HG02678 (cell line): ENCODE measurements at regions not wholly inside any gene's neighbourhood (a gene's known extent, or its start where the extent isn't known, plus 50 kb on each side); places are given as distances from the start of the nearest gene placed in this dataset.

Source experiments
- ATAC-seq: cut with Tn5 transposase; IDR thresholded peaks from one replicate; pipeline ENCODE4 v1.9.1; 2021; ENCODE audit warnings: mild to moderate bottlenecking, moderate library complexity; ENCODE audit not compliant: unreplicated experiment

DNA sequence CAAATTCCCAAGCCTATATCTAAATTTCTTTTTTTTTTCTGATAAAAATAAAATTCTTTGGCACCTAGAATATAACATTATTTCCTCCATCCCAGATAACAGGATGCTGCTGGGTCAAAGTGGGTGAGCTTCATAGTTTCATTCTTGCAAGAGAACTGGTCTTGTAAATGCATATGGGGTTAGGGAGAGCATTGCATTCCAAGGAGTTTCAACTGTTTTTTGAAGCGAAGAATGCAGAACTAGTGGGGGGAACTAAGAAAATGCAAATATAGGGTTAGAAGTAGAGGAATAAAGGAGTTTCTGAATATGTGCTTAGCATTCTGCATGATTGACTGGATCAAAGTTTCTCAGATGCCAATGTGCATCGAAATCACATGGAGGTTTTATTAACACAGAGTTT, 347.2 kb upstream of the XYLT1 start:
- ATAC-seq: no peak

DNA sequence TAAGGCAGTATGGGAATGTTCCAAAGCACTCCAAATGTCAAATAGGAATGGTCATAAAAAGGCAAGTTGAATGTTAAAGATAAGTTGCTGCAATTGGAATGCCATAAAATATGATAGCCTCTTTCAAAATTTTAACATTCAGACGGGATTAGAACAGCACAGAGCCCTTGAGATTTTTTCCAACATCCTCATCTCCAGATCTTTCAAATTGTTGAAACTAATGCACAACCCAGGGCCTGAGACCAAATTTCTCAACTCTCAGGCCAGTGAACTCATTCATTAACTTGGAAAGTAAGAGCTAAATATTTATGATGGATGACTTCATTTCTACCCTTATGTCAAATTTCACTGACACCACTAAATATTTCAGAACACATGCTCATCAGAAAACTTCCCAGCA, 346.5 kb upstream of the XYLT1 start:
- no peak for ATAC-seq

- ATAC-seq: no peak
Measured at GRCh38 chr16:17812771-17813170, 342.0 kb upstream of the XYLT1 start.

- no peak for ATAC-seq
Measured at GRCh38 chr16:17804857-17805256, 334.1 kb upstream of the XYLT1 start.

GRCh38 chr16:17803625-17804410, 333.1 kb upstream of the XYLT1 start:
- no peak for ATAC-seq

- ATAC-seq: no peak
Measured at GRCh38 chr16:17802571-17802970, 331.8 kb upstream of the XYLT1 start.

DNA sequence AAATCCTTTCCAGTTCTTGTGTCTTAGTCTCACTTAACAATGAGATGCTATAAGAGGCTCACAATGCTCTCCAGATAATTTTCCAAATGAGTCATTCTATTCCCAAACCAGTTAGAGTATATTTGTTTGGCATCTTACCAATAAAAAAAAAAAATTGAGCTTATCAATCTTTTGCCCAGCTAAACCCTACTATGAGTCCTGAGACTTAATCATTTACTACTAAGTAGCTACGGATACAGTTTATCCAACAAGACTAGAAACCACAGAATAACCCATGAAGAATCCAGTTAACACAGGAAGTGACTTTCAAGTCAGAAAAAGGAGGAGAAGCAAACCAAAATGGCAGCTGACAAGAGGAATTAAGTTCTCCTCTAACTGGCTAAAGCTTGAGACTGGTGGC, 330.3 kb upstream of the XYLT1 start:
- ATAC-seq: no peak

- ATAC-seq: no peak
Measured at GRCh38 chr16:17798716-17799115, 328.0 kb upstream of the XYLT1 start.

- no peak for ATAC-seq
Measured at GRCh38 chr16:17793354-17793753, 322.6 kb upstream of the XYLT1 start.

- no peak for ATAC-seq
Measured at GRCh38 chr16:17784073-17784472, 313.3 kb upstream of the XYLT1 start.

DNA sequence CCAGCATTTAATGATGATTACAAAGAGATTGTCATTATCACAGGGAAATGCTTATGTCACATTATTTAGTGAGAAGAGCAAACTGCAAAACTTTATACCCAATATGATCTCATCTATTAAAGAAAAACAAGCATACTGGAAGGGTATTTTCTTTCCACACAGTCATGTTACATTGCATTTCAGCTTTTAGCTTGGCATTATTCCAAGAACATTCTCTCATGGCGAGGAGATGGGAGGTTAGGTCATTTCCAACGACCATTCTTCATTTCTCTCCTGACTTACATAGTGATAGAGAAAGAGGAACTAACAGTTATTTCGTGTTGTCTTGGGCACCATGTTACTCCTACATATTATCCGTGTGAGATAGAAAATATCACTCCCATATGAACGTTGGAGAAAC, 309.4 kb upstream of the XYLT1 start:
- ATAC-seq: no peak

GRCh38 chr16:17777408-17777863, 306.7 kb upstream of the XYLT1 start:
- no peak for ATAC-seq

DNA sequence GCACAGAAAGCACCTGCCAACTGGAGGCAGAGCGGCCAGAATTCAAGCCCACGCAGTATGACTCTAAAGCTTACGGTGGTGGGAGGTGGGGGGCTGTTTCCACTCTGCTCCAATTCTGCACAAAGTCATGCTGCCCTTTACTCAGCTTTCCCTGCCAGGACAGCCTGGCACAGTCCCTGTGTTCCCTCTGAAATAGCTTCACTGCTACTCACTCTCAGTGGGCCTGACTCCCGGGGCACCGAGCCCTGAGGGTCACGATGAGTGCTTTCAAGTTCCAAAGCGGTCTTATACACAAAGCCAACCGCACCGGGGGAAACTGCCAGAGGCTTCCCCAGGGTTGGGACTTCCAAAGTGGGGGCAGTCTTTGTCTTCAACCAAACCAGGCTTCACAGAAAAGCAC, 306.1 kb upstream of the XYLT1 start:
- ATAC-seq: no peak

DNA sequence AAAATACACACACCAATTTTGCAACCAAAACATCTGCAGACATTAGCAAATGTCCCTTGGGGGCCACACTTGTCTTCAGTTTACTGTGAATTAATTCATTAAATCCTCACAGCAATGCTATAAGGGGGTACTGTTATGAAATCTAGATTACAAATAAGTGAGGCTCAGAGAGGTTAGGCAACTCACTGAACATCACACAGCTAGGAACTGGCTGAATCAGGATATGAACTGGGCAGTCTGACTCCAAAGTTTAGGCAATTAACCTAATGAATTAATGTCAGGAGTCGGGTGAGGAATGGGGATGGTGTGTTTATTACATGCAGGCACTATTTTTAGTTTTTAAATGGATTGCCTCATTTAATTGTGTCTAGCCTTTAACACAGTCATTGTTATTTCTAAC, 305.7 kb upstream of the XYLT1 start:
- ATAC-seq: no peak

DNA sequence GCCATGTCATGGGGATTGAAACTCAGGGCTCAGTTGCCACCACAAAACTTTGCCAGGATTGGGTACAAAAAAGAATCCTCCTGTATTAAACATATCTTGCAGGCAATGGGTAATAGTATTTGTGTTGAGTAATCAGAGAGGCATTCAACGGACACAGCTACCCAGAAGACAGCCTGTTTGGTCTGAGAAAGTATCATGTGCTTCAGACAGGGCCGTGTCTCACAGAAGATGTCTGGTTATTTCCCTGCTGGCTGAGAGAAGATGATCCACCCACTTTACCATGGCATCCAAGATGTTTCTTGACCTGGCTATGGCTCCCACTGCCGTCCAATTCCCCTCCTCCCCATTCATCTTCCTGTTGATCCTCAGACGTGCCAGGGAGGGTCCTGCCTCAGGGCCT, 304.3 kb upstream of the XYLT1 start:
- ATAC-seq: no peak

DNA sequence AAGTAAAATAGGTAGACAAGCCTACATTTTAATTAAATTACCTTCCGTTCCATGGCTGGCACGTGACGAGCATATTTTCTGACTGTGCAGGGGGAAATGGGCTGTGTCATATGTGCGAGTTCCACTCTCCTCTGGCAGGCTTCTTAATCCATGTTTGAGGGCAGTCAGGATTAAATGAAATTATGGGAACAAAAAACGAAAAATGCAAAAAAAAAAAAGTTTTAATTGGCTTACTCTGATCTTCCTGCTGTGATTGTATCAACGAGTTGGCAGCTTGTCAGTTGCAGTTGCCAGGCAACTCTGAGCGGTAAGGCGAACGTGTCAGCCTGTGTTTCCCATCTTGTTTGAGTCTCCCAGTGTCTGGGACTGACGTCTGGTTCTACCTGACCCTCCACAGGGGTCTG, 302.9 kb upstream of the XYLT1 start:
- no peak for ATAC-seq

- ATAC-seq: no peak
Measured at GRCh38 chr16:17770104-17770503, 299.3 kb upstream of the XYLT1 start.

DNA sequence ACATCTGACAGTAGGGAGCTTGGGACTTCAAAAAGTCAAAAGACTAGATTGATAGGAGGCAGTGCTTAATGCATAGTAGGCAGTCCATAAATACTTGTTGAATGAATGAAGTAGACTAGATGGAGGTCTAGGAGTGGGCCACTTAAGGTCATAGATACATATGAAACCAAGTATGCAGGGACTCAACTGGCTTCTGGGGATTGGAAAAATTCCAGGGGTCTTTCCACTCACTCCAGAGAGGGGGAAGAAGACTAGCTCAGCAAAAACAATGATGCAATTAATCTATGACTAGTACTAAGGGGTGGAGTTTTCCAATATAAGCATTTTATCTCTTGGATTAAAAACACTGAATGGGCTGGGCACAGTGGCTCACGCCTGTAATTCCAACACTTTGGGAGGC, 298.3 kb upstream of the XYLT1 start:
- no peak for ATAC-seq

- ATAC-seq: no peak
Measured at GRCh38 chr16:17768257-17768656, 297.5 kb upstream of the XYLT1 start.

GRCh38 chr16:17766012-17766411, 295.3 kb upstream of the XYLT1 start:
- no peak for ATAC-seq

DNA sequence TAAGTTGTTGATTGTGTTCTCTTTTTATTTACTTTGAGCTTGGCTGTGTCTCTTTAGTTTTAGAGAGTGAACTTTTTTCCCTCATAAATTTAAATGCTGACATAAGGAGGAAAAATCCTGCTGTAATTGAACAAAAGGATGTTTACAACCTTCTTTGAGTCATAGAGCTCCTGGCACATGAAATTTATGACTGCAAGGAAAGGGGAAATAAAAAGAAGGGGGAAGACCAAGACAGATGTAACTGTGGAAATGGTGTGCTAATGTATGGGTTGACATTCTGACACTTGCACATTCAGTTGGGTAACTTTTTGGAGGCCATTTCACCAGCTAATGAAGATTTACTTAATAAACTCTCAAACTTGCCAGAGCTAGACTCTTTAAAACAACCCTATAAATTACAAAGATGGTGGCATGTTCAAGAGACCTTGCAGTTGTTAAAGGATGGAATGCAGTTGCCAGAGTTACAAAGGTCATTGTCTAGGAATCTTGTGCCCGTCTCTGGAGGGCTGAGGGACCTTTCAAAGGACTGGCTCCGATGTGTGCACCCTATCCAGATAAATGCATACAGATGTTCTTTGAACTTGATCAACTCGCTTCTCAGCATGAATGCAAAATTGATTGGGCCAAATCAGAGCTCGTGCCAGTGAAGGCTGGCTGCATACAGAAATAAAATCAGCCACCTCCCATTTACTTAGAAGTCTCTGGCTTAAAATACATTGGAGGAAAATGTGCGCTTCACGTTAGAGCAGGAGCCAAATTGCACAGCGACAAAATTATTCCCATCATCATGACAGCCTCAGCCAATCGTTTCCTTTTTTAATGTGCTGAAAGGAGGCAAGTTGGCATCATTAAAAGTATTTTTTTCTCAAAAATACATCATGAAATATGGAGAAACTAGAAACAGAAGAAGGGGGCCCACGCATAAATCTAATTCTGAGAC, 289.0 kb upstream of the XYLT1 start:
- ATAC-seq: no peak

DNA sequence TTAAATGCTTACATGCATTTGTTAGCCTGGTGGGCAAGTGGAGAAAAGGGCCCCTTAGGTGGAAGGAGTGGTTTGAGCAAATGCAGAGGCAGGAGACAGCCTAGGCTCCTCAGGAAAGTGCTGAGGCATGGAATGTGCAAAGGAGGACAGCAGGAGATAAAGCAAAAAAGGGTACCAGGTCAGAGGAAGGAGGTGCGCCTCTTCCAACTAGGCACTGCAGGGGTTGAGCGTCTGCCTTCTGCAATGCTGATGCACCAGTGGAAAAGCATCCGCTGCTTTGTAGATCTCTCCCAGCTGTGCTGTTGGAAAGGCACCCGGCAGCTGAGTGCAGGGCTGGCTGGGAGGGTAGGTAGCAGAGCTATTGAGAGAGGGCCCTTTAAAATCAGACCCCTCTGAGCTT, 287.0 kb upstream of the XYLT1 start:
- ATAC-seq: no peak
